C4-2B (cell line): ENCODE measurements at regions not wholly inside any gene's neighbourhood (a gene's known extent, or its start where the extent isn't known, plus 50 kb on each side); places are given as distances from the start of the nearest gene placed in this dataset.

Experiments
- ZFX ChIP-seq: fragments of 450-650 bp; IDR thresholded peaks from 2 replicates; pipeline ENCODE4 v1.6.1; 2017
- TF ChIP-seq, protein P1 (sequence below): fragments of 450-650 bp; conservative IDR thresholded peaks from 2 replicates; pipeline ENCODE4 v1.5.1; 2017; ENCODE audit warnings: mild to moderate bottlenecking

DNA sequence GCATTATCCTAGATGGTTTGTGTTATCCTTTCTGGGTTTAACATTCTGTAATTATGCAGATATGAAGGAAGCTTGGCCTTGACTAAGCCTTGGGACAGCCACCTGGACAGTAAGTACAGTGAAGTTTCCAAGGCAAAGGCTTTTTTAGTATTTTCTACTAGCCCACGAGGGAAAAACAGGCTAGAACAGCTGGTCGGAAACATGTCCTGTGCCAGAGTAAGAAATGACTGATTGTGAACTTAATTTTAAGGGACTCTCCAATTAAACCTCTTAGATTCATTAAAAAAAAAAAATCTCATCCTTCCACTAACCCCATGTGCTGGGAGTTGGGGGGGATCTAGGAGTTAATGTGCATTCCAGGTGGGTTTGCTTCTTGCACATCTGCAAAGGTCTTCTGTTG is 720.8 kb downstream of the SLC4A3 start:
- TF ChIP-seq, protein P1, sequence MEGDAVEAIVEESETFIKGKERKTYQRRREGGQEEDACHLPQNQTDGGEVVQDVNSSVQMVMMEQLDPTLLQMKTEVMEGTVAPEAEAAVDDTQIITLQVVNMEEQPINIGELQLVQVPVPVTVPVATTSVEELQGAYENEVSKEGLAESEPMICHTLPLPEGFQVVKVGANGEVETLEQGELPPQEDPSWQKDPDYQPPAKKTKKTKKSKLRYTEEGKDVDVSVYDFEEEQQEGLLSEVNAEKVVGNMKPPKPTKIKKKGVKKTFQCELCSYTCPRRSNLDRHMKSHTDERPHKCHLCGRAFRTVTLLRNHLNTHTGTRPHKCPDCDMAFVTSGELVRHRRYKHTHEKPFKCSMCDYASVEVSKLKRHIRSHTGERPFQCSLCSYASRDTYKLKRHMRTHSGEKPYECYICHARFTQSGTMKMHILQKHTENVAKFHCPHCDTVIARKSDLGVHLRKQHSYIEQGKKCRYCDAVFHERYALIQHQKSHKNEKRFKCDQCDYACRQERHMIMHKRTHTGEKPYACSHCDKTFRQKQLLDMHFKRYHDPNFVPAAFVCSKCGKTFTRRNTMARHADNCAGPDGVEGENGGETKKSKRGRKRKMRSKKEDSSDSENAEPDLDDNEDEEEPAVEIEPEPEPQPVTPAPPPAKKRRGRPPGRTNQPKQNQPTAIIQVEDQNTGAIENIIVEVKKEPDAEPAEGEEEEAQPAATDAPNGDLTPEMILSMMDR = no peak
- TF ChIP-seq ZFX = no peak
